SJSA1 (cell line): ENCODE measurements at regions not wholly inside any gene's neighbourhood (a gene's known extent, or its start where the extent isn't known, plus 50 kb on each side); places are given as distances from the start of the nearest gene placed in this dataset.

Experiments used
- DNase-seq, 2 experiments: peaks; one replicate each; pipeline ENCODE4 v3.0.0-alpha.2; 2015 to 2020; ENCODE audit warnings: low spot score in 2 of 2, low read depth in 1 of 2
- H3K27ac ChIP-seq: fragments of 250-450 bp; sonication (Bioruptor Pico); 2 replicates; pipeline ENCODE4 v1.5.1; 2020; ENCODE audit warnings: mild to moderate bottlenecking, moderate library complexity
- H3K27me3 ChIP-seq: fragments of 250-450 bp; sonication (Bioruptor Pico); replicated peaks from 2 replicates; pipeline ENCODE4 v1.5.1; 2020; ENCODE audit warnings: mild to moderate bottlenecking, moderate library complexity
- H3K36me3 ChIP-seq: fragments of 250-450 bp; sonication (Bioruptor Pico); 2 replicates; pipeline ENCODE4 v1.5.1; 2020; ENCODE audit warnings: mild to moderate bottlenecking
- H3K4me1 ChIP-seq: fragments of 250-450 bp; sonication (Bioruptor Pico); replicated peaks from 2 replicates; pipeline ENCODE4 v1.6.1; 2021; ENCODE audit warnings: mild to moderate bottlenecking
- H3K4me3 ChIP-seq: fragments of 250-450 bp; sonication (Bioruptor Pico); 2 replicates; pipeline ENCODE4 v1.5.1; 2020; ENCODE audit warnings: mild to moderate bottlenecking
- H3K9me3 ChIP-seq: fragments of 250-450 bp; sonication (Bioruptor Pico); replicated peaks from 2 replicates; pipeline ENCODE4 v1.5.1; 2020; ENCODE audit warnings: mild to moderate bottlenecking

DNA sequence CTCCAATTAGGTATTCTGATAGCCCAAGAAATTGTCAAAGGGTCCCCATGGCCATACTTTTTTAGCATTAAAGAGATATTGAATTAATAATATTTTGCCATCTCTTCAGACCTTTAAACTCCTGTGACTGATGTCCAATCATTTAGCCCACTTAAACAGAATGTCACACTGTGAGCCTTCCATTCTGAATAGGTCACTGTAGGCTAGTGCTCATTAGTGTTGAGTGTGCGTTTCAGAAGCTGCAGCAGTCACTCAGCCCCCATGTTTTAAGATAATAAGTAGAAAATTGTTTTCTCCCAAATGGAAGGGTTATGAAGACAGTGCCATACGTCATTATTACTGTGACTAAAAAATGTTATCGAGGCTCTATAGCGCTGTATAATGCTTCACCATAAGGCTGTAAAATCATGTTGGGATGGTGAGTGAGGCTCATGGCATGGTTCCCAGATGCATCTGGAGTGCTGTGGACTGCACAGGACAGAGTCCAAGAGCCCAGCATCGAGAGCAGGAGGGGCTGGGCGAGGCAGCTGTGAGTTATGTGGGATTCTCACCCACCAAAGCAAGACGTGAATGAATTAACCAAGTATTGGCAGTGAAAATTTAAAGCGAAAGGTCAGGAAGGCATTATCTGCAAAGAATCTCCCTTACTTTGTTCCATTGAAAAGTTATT is 2112.9 kb upstream of the WWC1 start:
- Histone ChIP-seq H3K4me3 (no peak overlapping the region), H3K27me3 (no peaks in the 10 kb centered on the region), H3K4me1 (no peaks in the 10 kb centered on the region), H3K9me3 (peaks cover 4% of the 10 kb centered on the region), H3K27ac (no peak overlapping the region), H3K36me3 (no peaks in the 10 kb centered on the region)
- no peak for DNase-seq

DNA sequence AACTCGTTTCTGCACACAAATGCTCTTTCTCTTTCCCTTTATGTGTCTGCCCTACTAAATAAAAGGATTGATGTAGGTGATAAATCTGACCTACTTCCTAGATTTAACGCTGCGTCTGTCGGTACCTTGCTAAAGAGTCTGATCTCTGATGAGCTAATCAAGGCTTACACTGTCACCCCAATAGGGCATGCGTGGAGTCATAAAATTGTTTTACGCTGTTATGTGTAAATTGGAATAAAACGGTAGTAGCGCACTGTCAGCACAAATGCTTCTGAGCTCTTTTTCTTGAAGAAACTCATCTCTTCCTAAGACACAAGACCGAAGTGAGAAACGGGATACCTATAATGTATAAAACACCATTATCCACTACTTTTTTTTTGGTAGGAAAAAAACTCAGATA is 2106.3 kb upstream of the WWC1 start:
- peaks cover 3% of the 10 kb centered on the region for H3K9me3 ChIP-seq
- no peaks in the 10 kb centered on the region for H3K4me1 ChIP-seq
- H3K36me3 ChIP-seq, result no peaks in the 10 kb centered on the region
- no peaks in the 10 kb centered on the region for H3K27me3 ChIP-seq
- no peak overlapping the region for H3K27ac ChIP-seq
- H3K4me3 ChIP-seq, result no peak overlapping the region
- DNase-seq, result no peak

GRCh38 chr5:166188501-166189325 is 2102.7 kb upstream of the WWC1 start:
- Histone ChIP-seq H3K9me3 (peaks cover 14% of the 10 kb centered on the region), H3K27me3 (no peaks in the 10 kb centered on the region), H3K27ac (no peak overlapping the region), H3K4me3 (no peak overlapping the region), H3K36me3 (no peaks in the 10 kb centered on the region), H3K4me1 (no peaks in the 10 kb centered on the region)
- DNase-seq, result no peak

DNA sequence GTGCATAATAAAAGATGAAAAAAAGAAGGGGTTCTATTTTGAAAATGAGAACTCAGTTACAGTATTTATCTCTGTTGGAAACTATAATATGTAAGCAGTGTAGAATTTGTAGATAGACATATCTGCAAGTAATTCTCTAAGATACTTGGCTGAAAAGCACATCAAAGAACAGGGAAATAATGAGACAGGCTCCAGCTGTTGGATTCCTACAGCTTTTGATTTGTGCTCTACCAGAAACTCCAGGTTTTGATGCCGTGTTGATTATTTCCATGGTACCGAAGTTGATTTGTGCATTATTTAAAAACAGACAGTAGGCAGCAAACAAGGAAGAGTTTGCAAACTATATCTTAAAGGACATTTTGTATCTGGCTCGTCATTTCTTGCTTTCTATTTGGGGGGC is 2098.7 kb upstream of the WWC1 start:
- peaks cover 14% of the 10 kb centered on the region for H3K9me3 ChIP-seq
- no peaks in the 10 kb centered on the region for H3K27me3 ChIP-seq
- H3K4me3 ChIP-seq, result no peak overlapping the region
- H3K27ac ChIP-seq, result no peak overlapping the region
- no peaks in the 10 kb centered on the region for H3K4me1 ChIP-seq
- H3K36me3 ChIP-seq, result no peaks in the 10 kb centered on the region
- DNase-seq, result no peak

GRCh38 chr5:166195981-166196380 is 2095.5 kb upstream of the WWC1 start:
- no peak for DNase-seq
- Histone ChIP-seq H3K4me3 (no peak overlapping the region), H3K36me3 (no peaks in the 10 kb centered on the region), H3K27me3 (no peaks in the 10 kb centered on the region), H3K27ac (no peak overlapping the region), H3K9me3 (peaks cover 6% of the 10 kb centered on the region; the same call in 1 of the 2 replicates), H3K4me1 (no peaks in the 10 kb centered on the region)

DNA sequence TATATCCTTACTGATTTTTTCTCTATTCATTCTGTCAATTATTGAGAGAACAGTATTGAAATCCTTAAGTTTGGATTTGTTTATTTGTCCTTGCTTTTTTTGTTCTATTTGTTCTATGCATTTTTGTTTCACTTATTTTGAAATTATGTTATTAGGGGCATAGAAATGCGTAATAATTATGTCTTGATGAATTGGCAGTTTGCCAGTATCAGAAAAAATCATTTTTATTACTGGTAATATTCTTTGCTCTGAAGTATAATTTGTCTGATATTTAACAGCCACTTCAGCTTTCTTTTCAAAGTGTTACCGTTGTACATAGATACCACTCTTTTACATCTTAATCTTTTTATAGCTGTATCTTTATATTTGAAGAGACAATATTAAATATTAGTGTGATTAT is 2090.9 kb upstream of the WWC1 start:
- DNase-seq, result no peak
- H3K27me3 ChIP-seq, result no peaks in the 10 kb centered on the region
- no peak overlapping the region for H3K4me3 ChIP-seq
- no peaks in the 10 kb centered on the region; the same call in none of the 2 replicates for H3K9me3 ChIP-seq
- H3K4me1 ChIP-seq, result no peaks in the 10 kb centered on the region
- H3K36me3 ChIP-seq, result no peaks in the 10 kb centered on the region
- H3K27ac ChIP-seq, result no peak overlapping the region

DNA sequence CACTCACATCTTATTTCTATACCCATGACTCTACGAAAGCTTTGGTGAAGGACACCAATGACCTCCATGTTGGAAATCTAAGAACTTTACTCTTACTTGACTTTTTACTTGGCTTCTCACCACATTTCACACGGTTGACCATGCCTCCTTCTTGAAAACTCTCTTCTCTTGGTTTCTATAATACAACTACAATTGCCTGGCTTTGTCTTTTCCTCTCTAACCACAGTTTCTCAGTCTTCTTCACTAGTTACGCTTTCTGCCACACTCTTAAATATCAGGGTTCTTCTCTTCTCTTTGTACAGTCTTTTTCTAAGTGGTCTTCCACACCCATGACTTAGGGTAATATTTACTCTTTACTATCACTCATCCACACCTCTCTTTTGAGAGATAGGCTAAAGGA is 2079.8 kb upstream of the WWC1 start:
- no peak for DNase-seq

DNA sequence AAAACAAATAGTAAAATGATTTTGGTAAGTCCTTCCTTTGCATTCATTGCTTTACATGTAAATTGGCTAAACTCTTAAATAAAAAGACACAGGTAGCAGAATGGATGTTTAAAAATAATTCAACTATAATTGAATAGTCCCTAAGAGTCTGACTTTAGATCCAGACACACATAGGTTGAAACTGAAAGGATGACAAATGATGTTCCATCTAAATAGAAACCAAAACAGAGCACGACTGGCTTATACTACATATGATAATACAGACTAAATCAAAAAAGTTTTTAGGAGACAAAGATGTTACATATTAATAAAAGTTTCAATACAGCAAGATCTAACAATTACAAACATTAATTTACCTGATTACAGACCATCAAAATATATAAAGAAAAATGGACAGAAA is 2055.1 kb upstream of the WWC1 start:
- no peaks in the 10 kb centered on the region for H3K4me1 ChIP-seq
- no peak for DNase-seq
- no peak overlapping the region for H3K4me3 ChIP-seq
- no peaks in the 10 kb centered on the region for H3K27me3 ChIP-seq
- no peak overlapping the region for H3K27ac ChIP-seq
- H3K36me3 ChIP-seq, result no peaks in the 10 kb centered on the region
- H3K9me3 ChIP-seq, result no peaks in the 10 kb centered on the region; the same call in 1 of the 2 replicates

More for the DNA sequence above, 2079.8 kb upstream of the WWC1 start:
- Histone ChIP-seq H3K27me3 (no peaks in the 10 kb centered on the region), H3K4me1 (no peaks in the 10 kb centered on the region), H3K36me3 (no peaks in the 10 kb centered on the region), H3K27ac (no peak overlapping the region), H3K4me3 (no peak overlapping the region), H3K9me3 (peaks cover 13% of the 10 kb centered on the region)

- no peaks in the 10 kb centered on the region for H3K36me3 ChIP-seq
These were observed 2050.7 kb upstream of the WWC1 start for GRCh38 chr5:166240705-166241104.

DNA sequence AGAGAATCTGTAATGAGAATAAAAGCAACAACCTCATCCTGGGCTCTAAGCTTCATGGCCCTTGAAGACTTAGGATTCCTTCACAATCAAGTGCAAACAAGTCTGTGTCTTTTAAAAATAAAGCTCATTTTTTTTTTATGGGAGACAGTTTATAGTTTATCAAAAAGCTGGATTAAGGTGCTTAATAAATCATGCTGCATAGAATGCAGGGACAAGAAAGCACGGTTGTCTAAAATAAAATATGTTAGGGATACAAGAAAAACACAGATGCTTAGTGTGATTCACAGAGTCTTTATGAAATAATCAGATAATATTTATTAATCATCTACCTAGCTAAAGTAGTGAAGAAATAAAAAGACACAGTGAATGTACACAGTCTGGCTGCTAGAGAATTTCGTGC is 2045.9 kb upstream of the WWC1 start:
- H3K4me3 ChIP-seq, result no peak overlapping the region
- no peak overlapping the region for H3K27ac ChIP-seq
- DNase-seq, result no peak
- H3K27me3 ChIP-seq, result no peaks in the 10 kb centered on the region
- no peaks in the 10 kb centered on the region for H3K4me1 ChIP-seq
- no peaks in the 10 kb centered on the region for H3K36me3 ChIP-seq
- H3K9me3 ChIP-seq, result peaks cover 21% of the 10 kb centered on the region

More at GRCh38 chr5:166240705-166241104, 2050.7 kb upstream of the WWC1 start:
- Histone ChIP-seq H3K27ac (no peak overlapping the region), H3K27me3 (no peaks in the 10 kb centered on the region), H3K4me1 (no peaks in the 10 kb centered on the region), H3K4me3 (no peak overlapping the region), H3K9me3 (peaks cover 16% of the 10 kb centered on the region)
- no peak for DNase-seq

DNA sequence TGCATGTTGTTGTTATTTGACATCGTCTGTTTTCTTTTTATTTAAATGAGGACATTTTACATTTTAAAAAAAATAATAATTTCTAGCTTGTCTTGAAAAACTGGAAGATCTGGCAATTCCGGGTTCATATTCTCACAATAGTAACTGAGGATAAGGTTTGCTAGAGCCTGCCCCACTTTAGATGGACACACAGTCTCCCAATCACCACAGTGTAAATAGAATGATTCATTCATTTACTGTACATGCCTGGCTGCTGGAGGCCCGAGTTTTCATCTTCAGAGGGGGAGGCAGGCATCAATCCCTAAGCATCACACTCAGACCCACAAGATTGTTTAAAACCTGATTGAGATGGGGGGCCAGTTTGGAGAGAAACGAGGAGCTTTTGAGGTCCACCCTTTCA is 2039.7 kb upstream of the WWC1 start:
- Histone ChIP-seq H3K4me1 (no peaks in the 10 kb centered on the region), H3K9me3 (peaks cover 10% of the 10 kb centered on the region), H3K27me3 (no peaks in the 10 kb centered on the region), H3K36me3 (no peaks in the 10 kb centered on the region), H3K4me3 (no peak overlapping the region), H3K27ac (no peak overlapping the region)
- no peak for DNase-seq

- Histone ChIP-seq H3K36me3 (no peaks in the 10 kb centered on the region), H3K27me3 (no peaks in the 10 kb centered on the region), H3K27ac (no peak overlapping the region)
These were observed 2033.8 kb upstream of the WWC1 start for GRCh38 chr5:166257661-166258060.

DNA sequence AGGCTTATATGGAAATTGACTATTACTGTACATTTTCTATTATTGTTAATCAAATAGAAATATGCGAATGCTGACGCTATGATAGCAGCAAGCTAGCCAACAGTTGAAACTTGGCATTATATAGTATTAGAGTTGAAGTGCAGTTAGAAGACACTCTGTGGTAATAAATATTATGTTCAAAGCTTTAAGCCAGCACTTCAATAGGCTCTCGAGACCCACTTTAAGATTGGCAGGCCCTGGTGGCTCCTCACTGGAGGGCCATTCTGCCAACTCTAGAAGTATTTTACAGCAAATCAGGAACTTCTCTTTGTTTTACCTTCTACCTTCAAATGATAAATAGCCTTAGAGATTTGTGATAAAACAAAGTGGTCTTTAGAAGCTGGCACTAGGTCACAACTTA is 2029.0 kb upstream of the WWC1 start:
- Histone ChIP-seq H3K9me3 (peaks cover 16% of the 10 kb centered on the region), H3K27ac (no peak overlapping the region), H3K4me3 (no peak overlapping the region), H3K36me3 (no peaks in the 10 kb centered on the region), H3K27me3 (no peaks in the 10 kb centered on the region), H3K4me1 (no peaks in the 10 kb centered on the region)
- DNase-seq, result no peak

More at GRCh38 chr5:166257661-166258060, 2033.8 kb upstream of the WWC1 start:
- H3K4me3 ChIP-seq, result no peak overlapping the region
- peaks cover 18% of the 10 kb centered on the region; the same call in 1 of the 2 replicates for H3K9me3 ChIP-seq
- H3K4me1 ChIP-seq, result no peaks in the 10 kb centered on the region
- no peak for DNase-seq

- Histone ChIP-seq H3K36me3 (no peaks in the 10 kb centered on the region), H3K9me3 (peaks cover 8% of the 10 kb centered on the region), H3K4me3 (no peak overlapping the region), H3K4me1 (no peaks in the 10 kb centered on the region), H3K27ac (no peak overlapping the region), H3K27me3 (no peaks in the 10 kb centered on the region)
- no peak for DNase-seq
These were observed 2023.5 kb upstream of the WWC1 start for GRCh38 chr5:166267907-166268306.
